Kidney capillary endothelial cell (primary cell): ENCODE measurements at regions not wholly inside any gene's neighbourhood (a gene's known extent, or its start where the extent isn't known, plus 50 kb on each side); places are given as distances from the start of the nearest gene placed in this dataset.

Experiments
- DNase-seq: peaks from one replicate; pipeline ENCODE4 v3.0.0-alpha.2; 2018; ENCODE audit warnings: low spot score

DNA sequence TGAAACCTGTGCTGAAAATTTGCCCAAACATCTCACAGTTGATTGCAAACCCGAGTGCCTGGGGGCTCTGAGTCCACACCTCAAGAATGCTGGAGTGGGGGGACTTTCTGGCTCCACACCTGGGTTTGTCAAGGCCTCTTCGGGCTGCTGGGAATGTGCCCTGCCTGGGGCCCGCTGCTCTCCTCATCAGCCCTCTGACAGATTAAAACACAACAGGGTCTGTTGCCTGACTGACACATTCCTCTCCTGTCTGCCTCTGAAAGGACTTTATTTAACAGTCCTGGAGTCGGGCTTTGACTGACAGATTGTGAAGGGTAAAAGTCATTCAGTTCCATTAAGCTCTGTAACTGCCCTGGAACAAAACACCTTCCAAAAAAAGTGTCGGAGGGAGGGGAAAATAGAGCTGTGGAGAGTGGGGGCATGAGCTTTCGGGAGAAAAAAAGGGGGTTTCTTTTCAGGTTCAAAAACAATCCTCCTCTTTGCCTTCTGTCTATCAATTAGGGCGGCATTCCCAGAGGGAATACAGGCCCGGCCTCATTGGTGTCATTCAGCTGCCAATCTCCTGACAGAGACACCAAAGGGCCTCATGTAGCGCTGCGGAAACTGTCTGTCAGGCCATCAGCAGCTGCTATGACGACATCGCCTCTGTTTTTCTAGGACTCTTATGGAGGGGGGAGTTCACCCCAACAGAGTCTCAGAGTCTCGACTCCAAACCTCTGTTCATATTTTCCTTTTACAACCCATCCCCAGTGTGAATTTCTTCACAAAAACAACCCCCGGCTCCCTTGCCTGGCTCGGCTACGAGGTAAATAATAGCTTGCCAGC is 398.8 kb upstream of the NFE2L3 start:
- DNase-seq = no peak

DNA sequence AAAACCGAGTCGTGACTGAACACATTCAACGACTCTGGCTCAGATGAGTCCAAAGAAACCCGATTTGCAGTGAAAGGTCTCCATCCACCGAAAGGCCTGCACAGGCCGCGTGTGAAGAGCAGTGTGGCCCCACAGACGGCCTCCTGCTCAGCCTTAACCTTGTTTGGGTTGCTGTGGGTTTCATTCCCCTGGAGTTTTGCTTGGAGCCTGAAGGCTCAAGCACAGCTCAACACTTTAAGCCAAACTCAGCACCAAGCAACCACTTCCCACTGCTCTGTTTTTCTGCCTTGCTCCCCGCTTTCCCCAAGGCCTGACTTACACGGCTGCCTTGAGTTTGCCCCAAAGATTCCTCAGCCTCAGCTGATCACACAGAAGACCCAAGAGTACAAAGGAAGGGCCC is 398.2 kb upstream of the NFE2L3 start:
- no peak for DNase-seq

DNA sequence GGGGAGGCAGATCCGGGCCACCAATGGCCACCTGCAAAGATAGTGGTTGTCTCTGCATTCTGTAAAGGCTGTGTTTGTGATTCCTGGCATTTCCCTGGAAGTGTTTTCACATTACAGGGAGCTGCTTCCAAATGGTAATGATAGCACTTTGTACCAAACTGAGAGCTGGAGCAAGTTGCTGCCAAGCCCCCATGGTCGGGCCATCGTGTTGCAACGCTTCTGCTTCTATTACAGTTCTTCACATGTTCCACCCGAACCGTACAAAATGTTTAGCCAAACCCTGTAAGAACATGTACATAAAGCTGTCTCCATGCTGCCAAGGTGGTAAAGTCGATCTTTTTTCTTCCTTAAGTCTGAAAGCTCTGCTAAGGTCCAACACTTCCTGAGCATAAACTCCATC is 397.7 kb upstream of the NFE2L3 start:
- DNase-seq = no peak

DNA sequence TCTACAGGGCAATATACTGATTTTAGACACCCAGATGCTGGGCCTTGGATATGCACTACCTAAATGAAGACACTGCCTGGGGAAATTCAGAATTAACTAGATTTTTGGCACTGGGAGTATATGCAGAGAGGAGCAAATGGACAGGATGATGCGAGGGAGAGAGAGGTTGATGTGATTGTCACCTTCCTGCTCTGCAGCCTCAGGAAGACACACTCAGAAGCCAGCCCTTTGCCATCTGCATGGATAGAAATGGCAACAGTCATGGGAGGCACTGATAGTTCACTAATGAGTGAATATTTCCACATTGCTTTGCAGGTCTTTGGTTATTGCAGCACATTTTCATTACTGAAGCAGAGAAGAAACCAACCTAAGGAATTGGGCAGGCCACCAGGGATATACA is 397.2 kb upstream of the NFE2L3 start:
- DNase-seq = no peak

DNA sequence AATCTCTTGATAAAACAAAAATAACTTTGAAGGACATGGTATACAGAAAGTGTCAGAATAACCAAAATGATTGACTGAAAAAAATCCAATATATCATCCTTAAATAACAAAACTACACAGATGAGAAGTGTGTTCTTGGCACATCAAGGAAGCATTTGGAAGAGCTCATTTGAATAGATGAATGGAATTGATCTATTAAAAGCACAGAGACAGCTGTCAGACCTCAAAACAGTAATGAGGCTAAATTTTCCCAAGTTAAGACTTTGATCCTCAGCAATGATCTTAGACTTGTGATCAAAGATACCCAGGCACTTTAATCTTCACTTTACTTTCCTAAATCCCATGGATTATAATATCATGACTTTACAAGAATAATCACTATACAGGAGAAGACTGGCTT is 395.4 kb upstream of the NFE2L3 start:
- DNase-seq = no peak

DNA sequence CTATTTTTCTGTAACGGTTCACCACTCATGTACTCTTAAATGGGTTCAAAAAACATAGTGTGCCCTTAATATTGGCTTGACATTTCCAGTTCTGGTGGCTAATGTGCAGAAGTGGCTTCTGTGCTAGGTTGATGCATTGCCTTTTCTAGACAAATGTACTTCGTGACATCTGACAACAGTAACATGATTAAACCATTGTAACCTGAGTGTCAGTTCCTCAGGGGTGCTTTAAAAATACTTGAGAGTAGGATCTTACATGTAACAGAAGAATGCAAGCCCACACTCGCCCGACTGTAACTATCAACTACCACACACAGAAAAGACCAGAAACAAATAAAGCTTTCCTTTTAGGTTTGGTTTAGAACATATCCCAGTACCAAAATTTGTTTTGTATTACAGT is 393.4 kb upstream of the NFE2L3 start:
- no peak for DNase-seq

DNA sequence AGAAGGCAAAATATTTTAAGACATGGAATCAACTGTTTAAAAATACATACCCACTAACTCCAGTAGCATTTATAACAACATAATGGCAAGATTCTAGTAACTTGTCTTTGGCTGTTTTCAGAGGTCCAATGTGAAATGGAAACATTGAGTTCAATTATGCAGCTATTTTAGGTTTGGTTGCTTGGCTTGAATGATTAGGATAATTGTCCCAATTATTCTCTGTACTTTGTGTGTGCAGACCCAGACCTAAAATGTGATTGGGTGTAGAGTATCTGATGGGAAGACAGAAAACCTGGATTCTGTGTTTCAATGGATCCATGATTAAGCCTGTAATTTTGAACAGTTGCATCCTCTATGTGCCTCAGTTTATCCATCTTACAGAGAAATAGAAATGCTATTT is 392.7 kb upstream of the NFE2L3 start:
- no peak for DNase-seq

DNA sequence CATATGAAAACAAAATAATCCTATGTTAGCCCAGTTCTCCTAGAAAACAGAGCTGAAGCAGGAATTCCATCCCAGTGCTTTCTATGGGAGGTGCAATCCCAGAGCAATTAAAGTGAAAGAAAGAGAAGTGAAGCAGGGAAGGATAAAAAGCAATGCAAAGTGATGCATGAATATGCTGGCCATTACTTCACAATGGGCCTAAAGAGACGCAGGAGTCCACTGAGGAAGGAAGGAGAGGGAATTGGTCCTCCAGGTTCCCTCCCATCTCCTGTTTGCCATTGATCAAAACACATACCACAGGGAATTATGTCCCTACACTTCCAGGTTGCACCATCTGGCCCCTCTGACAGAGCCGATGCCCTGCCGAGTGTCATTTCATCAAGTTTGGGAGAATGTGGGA is 392.2 kb upstream of the NFE2L3 start:
- no peak for DNase-seq

- no peak for DNase-seq
Observed at GRCh38 chr7:25762511-25763462, 389.2 kb upstream of the NFE2L3 start.

DNA sequence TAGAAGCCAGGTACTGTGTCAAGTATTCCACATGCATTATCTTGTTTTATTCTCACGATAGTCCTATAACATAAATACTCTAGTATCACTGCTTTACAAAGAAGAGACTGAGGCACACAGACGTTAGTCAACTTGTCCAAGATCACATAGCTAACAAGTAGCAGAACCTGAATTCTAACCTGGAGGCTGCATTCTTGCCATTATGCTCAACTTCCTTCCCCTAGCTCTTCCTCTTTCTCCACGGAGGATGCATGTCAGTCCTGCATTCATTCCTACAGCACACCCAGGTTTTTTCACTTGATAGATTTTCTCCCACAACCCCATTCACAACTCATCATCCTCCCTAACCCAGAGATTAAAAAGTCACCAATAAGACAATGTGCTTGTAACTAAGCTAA is 388.5 kb upstream of the NFE2L3 start:
- no peak for DNase-seq

DNA sequence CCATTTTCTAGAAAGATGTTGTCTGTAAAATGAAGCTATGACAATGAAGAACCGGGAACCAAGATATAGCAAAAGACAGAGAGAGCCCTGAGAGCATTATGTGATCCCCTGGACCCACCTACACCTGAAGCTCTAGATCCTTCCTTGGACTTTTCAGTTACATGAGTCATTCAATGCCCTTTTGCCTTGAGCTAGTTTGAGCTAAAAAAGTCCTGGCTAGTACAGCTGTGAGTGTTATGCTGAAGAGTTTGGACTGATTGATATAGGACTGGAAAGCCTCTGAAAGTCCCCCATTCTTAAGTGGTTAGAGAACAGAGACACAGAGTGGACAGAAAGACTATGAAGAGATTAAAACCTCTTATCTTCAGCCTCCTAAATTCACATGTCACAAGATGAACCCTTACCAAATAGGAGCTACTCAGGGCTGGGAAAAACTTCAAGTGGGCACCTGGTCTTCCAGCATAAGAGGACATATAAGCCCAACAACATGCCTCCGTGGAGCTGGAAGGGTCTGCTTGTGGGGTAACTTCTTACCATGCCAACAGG is 386.8 kb upstream of the NFE2L3 start:
- no peak for DNase-seq

DNA sequence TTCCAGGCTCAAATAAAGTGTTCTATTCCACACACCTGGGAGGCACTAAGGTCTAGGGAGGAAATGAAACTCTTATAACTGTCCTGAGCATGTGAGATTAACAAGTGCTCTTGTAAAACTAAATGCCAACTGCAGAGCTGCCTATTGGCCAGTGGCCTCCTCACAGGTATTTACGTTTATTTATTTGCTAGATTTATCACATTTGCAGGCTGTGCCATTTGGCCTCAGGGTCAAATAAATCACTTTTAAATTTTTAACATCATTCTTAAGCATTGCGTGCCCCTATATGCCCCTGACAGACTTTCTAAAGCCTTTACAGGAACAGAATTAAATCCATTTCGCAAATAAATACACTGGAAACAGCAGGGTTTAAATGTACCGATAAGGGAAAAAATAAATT is 381.8 kb upstream of the NFE2L3 start:
- no peak for DNase-seq

GRCh38 chr7:25770670-25771069 is 381.3 kb upstream of the NFE2L3 start:
- DNase-seq = no peak

DNA sequence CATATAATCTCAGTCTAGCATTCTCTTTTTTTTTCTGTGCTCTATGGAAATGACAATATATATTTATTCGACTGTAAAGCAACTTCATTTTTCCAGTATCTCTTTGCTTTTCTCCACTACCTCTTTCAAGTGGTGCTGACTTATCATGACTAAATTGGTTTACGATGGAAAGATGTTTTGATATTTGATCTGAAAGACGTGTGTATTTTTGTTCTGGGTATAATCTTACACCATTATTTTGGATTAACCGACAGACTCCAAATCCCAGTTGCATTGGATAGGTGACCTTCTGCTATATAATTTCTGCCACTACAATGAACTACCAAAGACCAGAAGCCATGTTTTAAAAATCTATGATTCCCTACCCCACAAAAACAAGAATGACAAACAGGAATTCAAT is 380.5 kb upstream of the NFE2L3 start:
- DNase-seq = no peak

- no peak for DNase-seq
Observed at GRCh38 chr7:25772802-25773201, 379.2 kb upstream of the NFE2L3 start.

DNA sequence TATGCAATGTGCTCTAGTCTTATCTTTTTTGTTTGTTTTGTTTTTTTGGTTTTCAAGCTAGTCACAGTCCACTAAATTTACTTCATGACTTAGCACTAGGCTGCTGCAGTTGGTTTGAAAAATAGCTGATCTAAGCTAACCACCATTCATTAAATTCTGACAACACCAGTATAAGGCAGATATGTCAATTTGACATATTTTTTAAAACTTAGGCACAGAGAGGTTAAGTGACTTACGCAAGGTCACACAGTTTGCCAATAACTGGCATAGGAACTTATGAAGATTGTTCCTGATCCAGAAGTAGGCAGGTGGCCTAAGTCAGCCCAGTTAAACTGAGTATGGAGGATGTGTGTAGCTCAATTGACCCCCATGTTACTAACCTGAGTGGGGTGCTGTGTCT is 377.3 kb upstream of the NFE2L3 start:
- no peak for DNase-seq

GRCh38 chr7:25775570-25775969 is 376.4 kb upstream of the NFE2L3 start:
- no peak for DNase-seq

DNA sequence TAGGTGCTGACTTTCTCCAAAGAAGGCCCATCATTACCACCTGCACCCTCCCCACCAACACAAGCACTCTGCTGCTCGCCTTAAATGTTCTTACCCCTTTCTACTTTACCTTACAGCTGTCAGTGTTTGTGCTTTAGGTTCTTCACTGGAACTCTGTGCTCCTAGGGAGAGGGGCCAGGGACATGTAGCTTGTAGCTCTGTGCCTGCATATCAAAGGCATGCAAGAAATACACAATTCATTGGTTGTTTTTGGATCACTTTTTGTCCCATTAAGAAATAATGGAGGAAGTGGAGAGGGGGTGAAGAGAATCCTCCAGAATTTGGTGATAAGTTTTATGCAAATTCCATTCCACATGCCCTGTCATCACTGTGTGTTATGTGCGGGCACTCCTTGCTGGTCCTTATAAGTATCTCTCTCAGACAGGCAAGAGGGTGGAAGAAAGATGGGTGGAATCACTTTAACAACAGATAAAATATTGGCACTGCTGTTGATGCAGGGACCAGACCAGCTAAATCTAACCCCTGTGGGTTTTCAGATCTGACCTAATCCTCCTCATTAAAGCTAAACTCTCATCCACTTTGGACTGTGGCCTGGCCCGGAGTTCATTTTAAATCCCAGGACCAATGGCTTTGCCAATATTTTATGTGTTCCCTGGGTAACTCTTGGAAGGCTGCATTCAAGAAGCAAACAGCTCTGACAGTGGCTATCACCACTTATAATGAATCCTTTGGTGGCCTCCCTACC is 375.8 kb upstream of the NFE2L3 start:
- no peak for DNase-seq

GRCh38 chr7:25776744-25777123 is 375.3 kb upstream of the NFE2L3 start:
- no peak for DNase-seq

GRCh38 chr7:25777969-25778708 is 373.9 kb upstream of the NFE2L3 start:
- DNase-seq = no peak

DNA sequence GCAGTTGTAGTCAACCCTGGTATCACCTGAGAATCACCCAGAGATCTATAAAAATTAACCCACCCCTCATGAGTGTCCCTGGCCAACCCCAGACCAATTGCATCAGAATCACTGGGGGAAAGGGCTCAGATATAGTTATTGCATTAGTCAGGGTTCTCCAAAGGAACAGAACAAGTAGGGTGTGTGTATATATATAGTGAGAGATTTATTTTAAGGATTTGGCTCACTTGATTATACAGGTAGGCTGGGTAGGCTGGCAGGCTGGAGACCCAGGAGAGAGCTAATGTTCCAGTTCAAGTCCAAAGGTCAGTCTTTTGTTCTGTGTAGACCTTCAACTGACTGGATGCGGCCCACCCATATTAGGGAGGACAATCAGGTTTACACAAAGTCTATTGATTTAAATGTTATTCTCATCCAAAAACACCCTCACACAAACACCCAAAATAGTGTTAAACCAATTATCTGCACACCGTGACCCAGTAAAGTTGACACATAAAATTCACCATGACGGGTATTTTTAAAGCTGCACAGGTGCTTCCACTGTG is 372.9 kb upstream of the NFE2L3 start:
- no peak for DNase-seq
